HCT116 (cell line): ENCODE measurements at regions not wholly inside any gene's neighbourhood (a gene's known extent, or its start where the extent isn't known, plus 50 kb on each side); places are given as distances from the start of the nearest gene placed in this dataset.
A peak's percentile ranks its signal among the peaks of the same experiment; 100 is the strongest.
"Not testable (repeated sequence)": the region's sequence is repeated elsewhere in the genome, so short reads cannot be mapped to it uniquely, and the experiment has no call there.

ENCODE experiments used
- ATAC-seq: fragments of 200-7000 bp; cut with Tn5 transposase; 2 replicates; pipeline ENCODE4 v1.9.1; 2020; ENCODE audit warnings: mild to moderate bottlenecking, moderate library complexity
- BruUV-seq: library from RNA; stranded (reverse); fragments of 400-500 nt; replicated peaks from 2 replicates; lab custom pipeline; 2021; lab: Mats Ljungman, UMichigan
- CTCF ChIA-PET: fragments of 300-600 bp; sonication (Branson Sonifier 250); formaldehyde crosslinking; loops from one replicate; lab custom pipeline; 2021; ENCODE audit warnings: antibody characterized with exemption; lab: Charles Lee
- POLR2A ChIA-PET: fragments of 300-600, 350-600 bp; sonication (Branson Sonifier 250); formaldehyde crosslinking; loops from one replicate; lab custom pipeline; 2021; ENCODE audit warnings: antibody characterized with exemption; lab: Charles Lee
- RAD21 ChIA-PET, 2 experiments: fragments of 300-600 bp; sonication (Branson Sonifier 250); formaldehyde crosslinking; loops; one replicate each; lab custom pipeline; 2023; ENCODE audit warnings: low total read pairs in 2 of 2; ENCODE audit not compliant: uncharacterized antibody in 2 of 2, unreplicated experiment in 2 of 2, low non-redundant PET in 1 of 2; lab: Charles Lee
- DNase-seq: peaks from one replicate; pipeline ENCODE4 v3.0.0-alpha.2; 2010; ENCODE audit warnings: low read depth, low spot score
- H2AFZ ChIP-seq: fragments of 200-600 bp; shearing (Covaris generic), sonication (generic); 2 replicates; pipeline ENCODE4 v1.6.1; 2017; ENCODE audit warnings: low read depth, mixed run types, mixed read lengths, antibody characterized with exemption, low read length; ENCODE audit not compliant: poor library complexity, severe bottlenecking
- H3K27ac ChIP-seq: 2 replicates; pipeline ENCODE4 v1.5.1; 2012; ENCODE audit warnings: low read depth, low read length
- H3K27me3 ChIP-seq: fragments of 200-600 bp; sonication (generic); 2 replicates; pipeline ENCODE4 v1.6.1; 2016; ENCODE audit warnings: mixed run types, low read length, mixed read lengths; ENCODE audit not compliant: insufficient read depth
- H3K36me3 ChIP-seq, 2 experiments: fragments of 200-500 bp in 1 of 2; fragments of 200-600 bp in 1 of 2; sonication (Bioruptor generic) in 1 of 2; sonication (generic) in 1 of 2; 2 replicates each; pipeline versions ENCODE4 v1.5.1 to v1.6.1; 2014 to 2016; ENCODE audit warnings: low read length in 2 of 2, inconsistent platforms in 1 of 2, mixed read lengths in 1 of 2, mixed run types in 1 of 2; ENCODE audit not compliant: insufficient read depth in 2 of 2, control insufficient read depth in 1 of 2
- H3K4me1 ChIP-seq, 2 experiments: fragments of 200-600 bp in 1 of 2; sonication (generic) in 1 of 2; 2 replicates each; pipeline versions ENCODE4 v1.5.1 to v1.6.1; 2012 to 2017; ENCODE audit warnings: low read length in 2 of 2, inconsistent platforms in 1 of 2, mild to moderate bottlenecking in 1 of 2, mixed read lengths in 1 of 2, mixed run types in 1 of 2, moderate library complexity in 1 of 2; ENCODE audit not compliant: insufficient read depth in 2 of 2, control insufficient read depth in 1 of 2
- H3K4me2 ChIP-seq: fragments of 200-600 bp; sonication (generic); 2 replicates; pipeline ENCODE4 v1.6.1; 2017; ENCODE audit warnings: mixed run types, low read length, mixed read lengths
- H3K4me3 ChIP-seq, 2 experiments: fragments of 200-600 bp in 1 of 2; sonication (generic) in 1 of 2; replicated peaks in 1 of 2; 2 replicates each; pipeline ENCODE4 v1.5.1; 2011 to 2016; ENCODE audit warnings: low read length in 2 of 2, control low read depth in 1 of 2, low read depth in 1 of 2, mild to moderate bottlenecking in 1 of 2, mixed read lengths in 1 of 2, mixed run types in 1 of 2
- H3K79me2 ChIP-seq: fragments of 200-600 bp; sonication (generic); 2 replicates; pipeline ENCODE4 v1.6.1; 2017; ENCODE audit warnings: mild to moderate bottlenecking, mixed run types, low read length, moderate library complexity, mixed read lengths; ENCODE audit not compliant: insufficient read depth
- H3K9ac ChIP-seq: fragments of 200-600 bp; sonication (generic); 2 replicates; pipeline ENCODE4 v1.6.1; 2016; ENCODE audit warnings: low read length, mixed read lengths
- H3K9me2 ChIP-seq: fragments of 200-600 bp; sonication (generic), shearing (Covaris generic); 2 replicates; pipeline ENCODE4 v1.6.1; 2017; ENCODE audit warnings: mixed run types, mild to moderate bottlenecking, moderate library complexity; ENCODE audit not compliant: insufficient read depth
- H3K9me3 ChIP-seq, 2 experiments: fragments of 200-500 bp in 1 of 2; fragments of 200-600 bp in 1 of 2; sonication (Bioruptor generic) in 1 of 2; sonication (generic) in 1 of 2; 2 replicates each; pipeline ENCODE4 v1.6.1; 2014 to 2017; ENCODE audit warnings: low read length in 2 of 2, mixed read lengths in 2 of 2, inconsistent platforms in 1 of 2, low read depth in 1 of 2, mild to moderate bottlenecking in 1 of 2, mixed run types in 1 of 2, moderate library complexity in 1 of 2; ENCODE audit not compliant: control insufficient read depth in 1 of 2, insufficient read depth in 1 of 2
- H4K20me1 ChIP-seq: fragments of 200-600 bp; sonication (generic), shearing (Covaris generic); 2 replicates; pipeline ENCODE4 v1.6.1; 2017; ENCODE audit warnings: mixed run types, mild to moderate bottlenecking, moderate library complexity; ENCODE audit not compliant: insufficient read depth
- intact Hi-C: fragments of 100-400 bp; cut with micrococcal nuclease; formaldehyde crosslinking; loops from 2 replicates; pipeline ENCODE4 v1.10.0; 2022

DNA sequence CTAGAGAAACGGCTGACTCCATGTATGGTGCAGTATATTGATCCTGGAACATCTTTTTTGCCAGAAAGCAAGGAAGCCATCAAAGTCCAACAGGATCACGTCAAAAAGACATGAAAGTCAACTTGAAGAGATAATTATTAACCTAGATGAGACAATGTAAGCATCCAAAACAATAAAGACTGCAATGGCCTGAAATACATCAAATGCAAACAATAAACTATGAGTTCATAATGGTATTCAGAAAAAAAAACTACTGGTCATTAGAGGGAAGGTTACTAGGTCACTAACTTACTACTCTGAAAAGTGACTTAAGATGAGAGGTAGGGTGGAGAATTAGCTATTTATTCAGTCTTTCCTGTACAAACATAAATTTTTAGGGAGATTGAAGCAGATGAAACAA lies 75.3 kb upstream of the OR4F16 start:
- H3K4me2 ChIP-seq, H3K27me3 ChIP-seq, H3K27ac ChIP-seq, H2AFZ ChIP-seq, RAD21 ChIA-PET, H3K9ac ChIP-seq, DNase-seq, H3K4me3 ChIP-seq, H3K9me3 ChIP-seq, H3K4me1 ChIP-seq, intact Hi-C loops, ATAC-seq, BruUV-seq, H3K9me2 ChIP-seq, H3K79me2 ChIP-seq, H3K36me3 ChIP-seq, CTCF ChIA-PET, POLR2A ChIA-PET, H4K20me1 ChIP-seq: not testable (repeated sequence)

DNA sequence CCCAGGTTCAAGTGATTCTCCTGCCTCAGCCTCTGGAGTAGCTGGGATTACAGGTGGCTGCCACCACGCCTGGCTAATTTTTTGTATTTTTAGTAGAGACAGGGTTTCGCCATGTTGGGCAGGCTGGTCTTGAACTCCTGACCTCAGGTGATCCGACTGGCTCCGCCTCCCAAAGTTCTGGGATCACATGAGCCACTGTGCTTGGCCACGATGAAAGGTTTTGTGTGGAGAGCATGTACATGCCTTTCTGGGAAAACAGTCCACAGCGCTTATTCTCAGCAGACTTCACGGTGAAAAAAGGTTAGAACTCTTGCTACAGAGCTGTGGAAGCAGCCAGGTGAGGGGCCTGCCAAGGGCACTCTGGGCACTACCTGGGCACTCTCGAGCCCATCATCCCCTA lies 85.0 kb upstream of the OR4F16 start:
- H2AFZ ChIP-seq, H3K4me3 ChIP-seq, H4K20me1 ChIP-seq, CTCF ChIA-PET, DNase-seq, ATAC-seq, RAD21 ChIA-PET, H3K9me3 ChIP-seq, H3K27ac ChIP-seq, intact Hi-C loops, H3K36me3 ChIP-seq, POLR2A ChIA-PET, H3K4me2 ChIP-seq, H3K9ac ChIP-seq, BruUV-seq, H3K4me1 ChIP-seq, H3K79me2 ChIP-seq, H3K9me2 ChIP-seq, H3K27me3 ChIP-seq: not testable (repeated sequence)

DNA sequence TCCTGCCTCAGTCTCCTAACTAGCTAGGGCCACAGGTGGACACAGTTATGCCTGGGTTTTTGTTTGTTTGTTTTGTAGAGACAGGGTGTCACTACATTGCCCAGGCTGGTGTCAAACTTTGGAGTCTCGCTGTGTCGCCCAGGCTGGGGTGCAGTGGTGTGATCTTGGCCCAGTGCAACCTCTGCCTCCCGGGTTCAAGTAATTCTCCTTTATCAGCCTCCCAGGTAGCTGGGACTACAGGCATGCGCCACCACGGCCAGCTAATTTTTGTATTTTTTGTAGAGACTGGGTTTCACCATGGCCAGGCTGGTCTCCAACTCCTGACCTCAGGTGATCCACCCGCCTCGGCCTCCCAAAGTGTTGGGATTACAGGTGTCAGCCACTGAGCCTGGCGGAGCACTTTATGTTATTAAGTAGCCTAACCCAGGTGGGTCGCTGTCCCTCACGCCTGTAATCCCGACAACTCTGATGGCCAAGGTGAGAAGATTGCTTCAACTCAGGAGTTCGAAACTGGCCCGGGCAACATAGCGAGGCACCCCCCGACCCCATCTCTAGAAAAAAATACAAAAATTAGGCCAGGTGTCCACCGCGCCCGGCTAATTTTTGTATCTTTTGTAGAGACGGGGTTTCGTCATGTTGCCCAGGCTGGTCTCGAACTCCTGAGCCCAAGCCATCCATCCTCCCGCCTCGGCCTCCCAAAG lies 91.2 kb upstream of the OR4F16 start:
- RAD21 ChIA-PET: not testable (repeated sequence)

More for the DNA sequence above, 91.2 kb upstream of the OR4F16 start:
- POLR2A ChIA-PET, H3K9me2 ChIP-seq, DNase-seq, H4K20me1 ChIP-seq, H3K36me3 ChIP-seq, BruUV-seq, H2AFZ ChIP-seq, CTCF ChIA-PET, H3K9me3 ChIP-seq, ATAC-seq, intact Hi-C loops, H3K27me3 ChIP-seq, H3K4me1 ChIP-seq: not testable (repeated sequence)
- peak overlapping the region; percentile 38; the same call in 1 of the 2 replicates for H3K27ac ChIP-seq
- peaks cover 16% of the 10 kb centered on the region for H3K79me2 ChIP-seq
- peak overlapping the region; percentile 70 for H3K4me2 ChIP-seq
- H3K4me3 ChIP-seq: peak overlapping the region; percentile 63 to 66
- peak overlapping the region; percentile 77 for H3K9ac ChIP-seq
